Activated T-helper 1 cell treated with anti-CD3 and anti-CD28 coated beads, Interleukin-12 subunit alpha, Interleukin-12 subunit beta, Interleukin-2, Interleukin-4 antibody, amounts not matched to agents 30 ng/mL and 10 ng/mL and 1 ng/mL, durations not matched to agents 14 hours and 24 hours and 36 hours (primary cell): ENCODE measurements at regions not wholly inside any gene's neighbourhood (a gene's known extent, or its start where the extent isn't known, plus 50 kb on each side); places are given as distances from the start of the nearest gene placed in this dataset.

Experiments
- DNase-seq: peaks from one replicate; pipeline ENCODE4 v3.0.0; 2021; ENCODE audit warnings: low spot score
- H3K27ac Mint-ChIP-seq: one replicate; pipeline ENCODE4 v1.8.0; 2021; ENCODE audit warnings: mild to moderate bottlenecking, mixed read lengths
- H3K27me3 Mint-ChIP-seq: one replicate; pipeline ENCODE4 v1.8.0; 2022; ENCODE audit warnings: mild to moderate bottlenecking, moderate library complexity, mixed read lengths; ENCODE audit not compliant: insufficient read depth
- H3K36me3 Mint-ChIP-seq: one replicate; pipeline ENCODE4 v1.8.0; 2021; ENCODE audit warnings: low read depth, mixed read lengths
- H3K4me1 Mint-ChIP-seq: one replicate; pipeline ENCODE4 v1.8.0; 2021; ENCODE audit warnings: low read depth, mixed read lengths
- H3K4me3 Mint-ChIP-seq: one replicate; pipeline ENCODE4 v1.8.0; 2021; ENCODE audit warnings: mild to moderate bottlenecking, moderate library complexity, mixed read lengths
- H3K9me3 Mint-ChIP-seq: one replicate; pipeline ENCODE4 v1.8.0; 2021; ENCODE audit warnings: mixed read lengths
- intact Hi-C: fragments of 100-400 bp; cut with micrococcal nuclease; formaldehyde crosslinking; loops from one replicate; pipeline ENCODE4 v1.15.1; 2024

GRCh38 chr3:124659175-124659574 lies 71.1 kb upstream of the UMPS start:
- Mint-ChIP-seq H3K4me3 (no peak overlapping the region), H3K36me3 (no peaks in the 10 kb centered on the region), H3K4me1 (peaks cover 10% of the 10 kb centered on the region), H3K27ac (no peak overlapping the region), H3K27me3 (peaks cover 40% of the 10 kb centered on the region), H3K9me3 (no peaks in the 10 kb centered on the region)
- no peak for DNase-seq
- intact Hi-C loops, result no loop called here

- H3K4me3 Mint-ChIP-seq, result no peak overlapping the region
- H3K27me3 Mint-ChIP-seq, result peaks cover 29% of the 10 kb centered on the region
- no peak overlapping the region for H3K27ac Mint-ChIP-seq
- no peaks in the 10 kb centered on the region for H3K36me3 Mint-ChIP-seq
- no peaks in the 10 kb centered on the region for H3K9me3 Mint-ChIP-seq
- H3K4me1 Mint-ChIP-seq, result peaks cover 10% of the 10 kb centered on the region
- intact Hi-C loops, result no loop called here
- no peak for DNase-seq
These were observed 69.7 kb upstream of the UMPS start for GRCh38 chr3:124660599-124660998.

GRCh38 chr3:124663690-124664089 lies 66.6 kb upstream of the UMPS start:
- Mint-ChIP-seq H3K4me3 (no peak overlapping the region), H3K27me3 (peaks cover 20% of the 10 kb centered on the region), H3K36me3 (no peaks in the 10 kb centered on the region), H3K9me3 (no peaks in the 10 kb centered on the region), H3K27ac (no peak overlapping the region), H3K4me1 (peaks cover 10% of the 10 kb centered on the region)
- DNase-seq, result no peak
- intact Hi-C loops, result no loop called here

- H3K9me3 Mint-ChIP-seq, result no peaks in the 10 kb centered on the region
- H3K4me3 Mint-ChIP-seq, result no peak overlapping the region
- no peak overlapping the region for H3K27ac Mint-ChIP-seq
- intact Hi-C loops, result no loop called here
- no peaks in the 10 kb centered on the region for H3K36me3 Mint-ChIP-seq
- H3K4me1 Mint-ChIP-seq, result peaks cover 10% of the 10 kb centered on the region
- peaks cover 17% of the 10 kb centered on the region for H3K27me3 Mint-ChIP-seq
- no peak for DNase-seq
These were observed 65.4 kb upstream of the UMPS start for GRCh38 chr3:124664804-124665203.

GRCh38 chr3:124666067-124666466 lies 64.2 kb upstream of the UMPS start:
- no peak for DNase-seq
- Mint-ChIP-seq H3K27me3 (peaks cover 12% of the 10 kb centered on the region), H3K36me3 (no peaks in the 10 kb centered on the region), H3K4me1 (peaks cover 9% of the 10 kb centered on the region), H3K4me3 (no peak overlapping the region), H3K27ac (no peak overlapping the region), H3K9me3 (no peaks in the 10 kb centered on the region)
- intact Hi-C loops, result no loop called here

GRCh38 chr3:124669470-124669869 lies 60.8 kb upstream of the UMPS start:
- DNase-seq, result no peak
- Mint-ChIP-seq H3K27ac (no peak overlapping the region), H3K4me3 (no peak overlapping the region), H3K9me3 (no peaks in the 10 kb centered on the region), H3K4me1 (peaks cover 9% of the 10 kb centered on the region), H3K27me3 (peaks cover 2% of the 10 kb centered on the region), H3K36me3 (no peaks in the 10 kb centered on the region)
- intact Hi-C loops, result no loop called here

- H3K36me3 Mint-ChIP-seq, result no peaks in the 10 kb centered on the region
- H3K9me3 Mint-ChIP-seq, result no peaks in the 10 kb centered on the region
- intact Hi-C loops, result no loop called here
- no peak for DNase-seq
- peaks cover 2% of the 10 kb centered on the region for H3K27me3 Mint-ChIP-seq
- H3K27ac Mint-ChIP-seq, result no peak overlapping the region
- no peak overlapping the region for H3K4me3 Mint-ChIP-seq
- peaks cover 9% of the 10 kb centered on the region for H3K4me1 Mint-ChIP-seq
These were observed 59.1 kb upstream of the UMPS start for GRCh38 chr3:124671106-124671505.

GRCh38 chr3:124674336-124674735 lies 55.9 kb upstream of the UMPS start:
- Mint-ChIP-seq H3K4me3 (no peak overlapping the region), H3K27me3 (peaks cover 8% of the 10 kb centered on the region), H3K36me3 (no peaks in the 10 kb centered on the region), H3K9me3 (no peaks in the 10 kb centered on the region), H3K27ac (no peak overlapping the region), H3K4me1 (peaks cover 9% of the 10 kb centered on the region)
- DNase-seq, result no peak
- intact Hi-C loops, result no loop called here

- DNase-seq, result no peak
- no peak overlapping the region for H3K27ac Mint-ChIP-seq
- no peak overlapping the region for H3K4me3 Mint-ChIP-seq
- intact Hi-C loops, result no loop called here
- no peaks in the 10 kb centered on the region for H3K36me3 Mint-ChIP-seq
- peaks cover 3% of the 10 kb centered on the region for H3K4me1 Mint-ChIP-seq
- no peaks in the 10 kb centered on the region for H3K9me3 Mint-ChIP-seq
- peaks cover 10% of the 10 kb centered on the region for H3K27me3 Mint-ChIP-seq
These were observed 54.0 kb upstream of the UMPS start for GRCh38 chr3:124676236-124676635.

GRCh38 chr3:124679048-124679638 lies 51.1 kb upstream of the UMPS start:
- Mint-ChIP-seq H3K9me3 (no peaks in the 10 kb centered on the region), H3K4me1 (no peaks in the 10 kb centered on the region), H3K36me3 (no peaks in the 10 kb centered on the region), H3K27me3 (peaks cover 13% of the 10 kb centered on the region), H3K4me3 (no peak overlapping the region), H3K27ac (no peak overlapping the region)
- intact Hi-C loops, result no loop called here
- DNase-seq, result no peak
